KMS-11 (cell line): ENCODE measurements at regions not wholly inside any gene's neighbourhood (a gene's known extent, or its start where the extent isn't known, plus 50 kb on each side); places are given as distances from the start of the nearest gene placed in this dataset.

Source experiments
- H2AFZ ChIP-seq: fragments of 200-600 bp; sonication (generic); 2 replicates; pipeline ENCODE4 v1.6.1; 2016; ENCODE audit warnings: antibody characterized with exemption, mixed run types, low read depth
- H3K27ac ChIP-seq: fragments of 200-600 bp; sonication (generic); 2 replicates; pipeline ENCODE4 v1.6.1; 2016; ENCODE audit warnings: mild to moderate bottlenecking, mixed run types
- H3K27me3 ChIP-seq: fragments of 200-600 bp; sonication (generic); 2 replicates; pipeline ENCODE4 v1.6.1; 2017; ENCODE audit warnings: mild to moderate bottlenecking, low read depth, mixed run types, moderate library complexity; ENCODE audit not compliant: insufficient read depth
- H3K36me3 ChIP-seq: fragments of 200-600 bp; sonication (generic); 2 replicates; pipeline ENCODE4 v1.6.1; 2017; ENCODE audit warnings: mild to moderate bottlenecking, mixed run types; ENCODE audit not compliant: insufficient read depth
- H3K4me1 ChIP-seq: fragments of 200-600 bp; sonication (generic); 2 replicates; pipeline ENCODE4 v1.6.1; 2016; ENCODE audit warnings: mild to moderate bottlenecking, low read depth, mixed run types; ENCODE audit not compliant: poor library complexity, severe bottlenecking
- H3K4me2 ChIP-seq: fragments of 200-600 bp; sonication (generic); 2 replicates; pipeline ENCODE4 v1.7.0; 2016; ENCODE audit warnings: mild to moderate bottlenecking, mixed run types
- H3K4me3 ChIP-seq: fragments of 200-600 bp; sonication (generic); IDR thresholded peaks from 2 replicates; pipeline ENCODE4 v1.6.1; 2017; ENCODE audit warnings: low read depth, low read length, mixed read lengths; ENCODE audit not compliant: insufficient read depth
- H3K79me2 ChIP-seq: fragments of 200-600 bp; sonication (generic); 2 replicates; pipeline ENCODE4 v1.6.1; 2016; ENCODE audit warnings: low read depth, mixed run types; ENCODE audit not compliant: insufficient read depth
- H3K9ac ChIP-seq: fragments of 200-600 bp; sonication (generic); 2 replicates; pipeline ENCODE4 v1.6.1; 2016; ENCODE audit warnings: mild to moderate bottlenecking, mixed run types
- H4K20me1 ChIP-seq: fragments of 200-600 bp; sonication (generic); 2 replicates; pipeline ENCODE4 v1.6.1; 2016; ENCODE audit warnings: mild to moderate bottlenecking, mixed run types; ENCODE audit not compliant: insufficient read depth
- TF ChIP-seq, protein P1 (sequence below): fragments of 200-600 bp; sonication (generic); conservative IDR thresholded peaks from 2 replicates; pipeline ENCODE4 v1.6.1; 2017; ENCODE audit warnings: low read depth, mild to moderate bottlenecking, antibody characterized with exemption, low read length, moderate library complexity, mixed read lengths

DNA sequence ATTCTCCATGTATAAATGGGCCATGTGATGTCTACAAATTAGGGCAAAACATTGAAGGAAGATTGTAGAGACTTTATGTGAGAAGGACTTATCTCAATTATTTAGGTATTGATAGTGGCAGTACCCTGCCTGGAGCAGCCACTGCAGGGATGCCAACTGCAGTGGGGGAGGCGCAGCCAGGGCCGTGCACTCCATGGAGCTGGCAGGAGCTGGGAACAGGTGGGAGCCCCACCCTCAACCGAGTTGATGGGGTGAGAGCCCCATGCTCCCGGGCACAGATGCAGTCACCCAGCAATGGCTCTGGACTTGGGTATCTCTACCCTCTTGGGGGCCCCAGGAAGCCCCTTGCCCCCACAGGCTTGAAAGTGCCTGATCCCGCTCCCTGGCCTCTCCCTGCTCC is 564.3 kb downstream of the SLC4A3 start:
- Histone ChIP-seq H3K27ac (no peak overlapping the region), H3K4me1 (no peaks in the 10 kb centered on the region), H3K9ac (no peak overlapping the region), H3K36me3 (no peaks in the 10 kb centered on the region), H4K20me1 (no peaks in the 10 kb centered on the region), H3K27me3 (no peaks in the 10 kb centered on the region), H3K4me2 (no peak overlapping the region), H3K79me2 (no peaks in the 10 kb centered on the region), H2AFZ (no peak overlapping the region), H3K4me3 (no peak overlapping the region)
- TF ChIP-seq, protein P1, sequence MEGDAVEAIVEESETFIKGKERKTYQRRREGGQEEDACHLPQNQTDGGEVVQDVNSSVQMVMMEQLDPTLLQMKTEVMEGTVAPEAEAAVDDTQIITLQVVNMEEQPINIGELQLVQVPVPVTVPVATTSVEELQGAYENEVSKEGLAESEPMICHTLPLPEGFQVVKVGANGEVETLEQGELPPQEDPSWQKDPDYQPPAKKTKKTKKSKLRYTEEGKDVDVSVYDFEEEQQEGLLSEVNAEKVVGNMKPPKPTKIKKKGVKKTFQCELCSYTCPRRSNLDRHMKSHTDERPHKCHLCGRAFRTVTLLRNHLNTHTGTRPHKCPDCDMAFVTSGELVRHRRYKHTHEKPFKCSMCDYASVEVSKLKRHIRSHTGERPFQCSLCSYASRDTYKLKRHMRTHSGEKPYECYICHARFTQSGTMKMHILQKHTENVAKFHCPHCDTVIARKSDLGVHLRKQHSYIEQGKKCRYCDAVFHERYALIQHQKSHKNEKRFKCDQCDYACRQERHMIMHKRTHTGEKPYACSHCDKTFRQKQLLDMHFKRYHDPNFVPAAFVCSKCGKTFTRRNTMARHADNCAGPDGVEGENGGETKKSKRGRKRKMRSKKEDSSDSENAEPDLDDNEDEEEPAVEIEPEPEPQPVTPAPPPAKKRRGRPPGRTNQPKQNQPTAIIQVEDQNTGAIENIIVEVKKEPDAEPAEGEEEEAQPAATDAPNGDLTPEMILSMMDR = no peak

DNA sequence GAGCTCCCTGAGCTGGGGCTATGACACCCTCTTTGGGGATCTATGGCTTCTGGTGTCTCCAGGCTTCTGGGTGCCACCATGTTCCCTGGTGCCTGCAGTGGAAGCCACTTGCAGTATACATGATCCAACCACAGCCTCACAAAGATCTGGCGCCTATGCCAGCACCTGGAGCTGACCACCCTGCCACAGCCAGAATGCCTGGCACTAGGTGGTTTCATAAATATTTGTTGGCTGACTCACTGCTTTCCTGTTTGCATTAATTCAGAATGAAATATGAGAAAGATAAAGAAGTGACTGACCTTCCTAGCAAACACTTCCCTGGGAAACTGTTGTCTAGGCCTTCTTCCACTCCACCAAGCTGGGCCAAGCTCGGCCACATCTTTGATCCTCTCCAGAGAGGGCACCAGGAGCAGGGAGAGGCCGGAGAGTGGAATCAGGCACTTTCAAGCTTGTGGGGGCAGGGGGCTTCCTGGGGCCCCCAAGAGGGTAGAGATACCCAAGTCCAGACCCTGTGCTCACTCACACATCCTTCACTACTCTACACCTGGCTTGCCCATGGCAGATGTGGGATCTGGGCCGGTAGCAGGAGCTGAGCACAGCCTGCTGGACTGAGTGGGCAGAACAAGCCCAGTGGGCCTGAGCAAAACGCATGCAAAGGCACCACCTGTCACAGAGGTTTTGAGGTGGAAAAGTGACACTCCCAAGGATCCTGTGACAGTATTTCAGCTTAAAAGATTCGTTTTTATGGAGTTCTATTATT is 565.7 kb downstream of the SLC4A3 start:
- H3K79me2 ChIP-seq = no peaks in the 10 kb centered on the region

DNA sequence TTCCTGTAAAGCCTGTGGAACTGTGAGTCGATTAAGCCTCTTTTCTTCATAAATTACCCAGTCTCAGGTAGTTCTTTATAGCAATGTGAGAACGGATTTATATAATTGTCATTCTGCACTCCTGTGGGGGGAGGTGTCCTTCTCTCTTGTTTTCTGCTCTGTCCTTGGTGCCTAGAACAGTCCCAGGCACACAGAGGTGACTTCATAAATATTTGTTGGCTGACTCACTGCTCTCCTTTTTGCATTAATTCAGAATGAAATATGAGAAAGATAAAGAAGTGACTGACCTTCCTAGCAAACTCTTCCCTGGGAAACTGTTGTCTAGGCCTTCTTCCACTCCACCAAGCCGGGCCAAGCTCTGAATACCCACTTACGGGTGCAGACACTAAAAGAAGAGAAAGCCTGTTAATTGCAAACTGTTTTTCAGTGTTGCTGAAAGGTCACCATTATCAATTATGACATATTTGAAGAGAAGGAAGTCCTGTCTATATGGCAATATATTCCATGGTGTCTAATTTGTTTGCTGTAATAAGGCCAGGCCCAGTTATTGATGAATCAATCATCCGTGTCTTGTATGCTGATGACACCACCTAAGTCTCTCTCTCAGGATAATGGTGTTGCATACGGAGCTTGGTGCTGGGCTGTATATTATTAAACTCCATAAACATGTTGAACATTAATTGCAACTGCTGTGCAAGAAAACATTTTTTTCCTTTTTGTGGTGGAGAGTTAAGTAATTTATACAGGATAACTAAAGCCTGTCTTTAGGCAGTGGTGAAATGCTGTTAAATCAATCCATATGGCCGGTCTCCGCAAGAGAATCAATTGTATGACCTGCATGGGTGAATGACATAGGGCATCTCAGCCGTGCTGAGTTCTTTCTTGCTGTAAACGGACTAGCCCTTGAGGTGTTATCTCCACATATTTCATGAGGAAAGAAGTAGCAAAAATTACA is 567.5 kb downstream of the SLC4A3 start:
- H3K4me2 ChIP-seq = no peak overlapping the region
- H3K4me1 ChIP-seq = no peaks in the 10 kb centered on the region
- H3K4me3 ChIP-seq = no peak overlapping the region
- no peaks in the 10 kb centered on the region for H3K36me3 ChIP-seq
- no peak overlapping the region for H3K9ac ChIP-seq
- no peaks in the 10 kb centered on the region for H3K79me2 ChIP-seq
- H4K20me1 ChIP-seq = no peaks in the 10 kb centered on the region
- no peak overlapping the region for H2AFZ ChIP-seq
- TF ChIP-seq, protein P1 = no peak
- no peak overlapping the region for H3K27ac ChIP-seq
- no peaks in the 10 kb centered on the region for H3K27me3 ChIP-seq

More for the DNA sequence above, 565.7 kb downstream of the SLC4A3 start:
- Histone ChIP-seq H3K36me3 (no peaks in the 10 kb centered on the region), H3K4me2 (no peak overlapping the region), H3K9ac (no peak overlapping the region), H2AFZ (no peak overlapping the region), H3K4me1 (no peaks in the 10 kb centered on the region), H3K4me3 (no peak overlapping the region), H3K27me3 (no peaks in the 10 kb centered on the region), H4K20me1 (no peaks in the 10 kb centered on the region), H3K27ac (no peak overlapping the region)
- TF ChIP-seq, protein P1 = no peak

DNA sequence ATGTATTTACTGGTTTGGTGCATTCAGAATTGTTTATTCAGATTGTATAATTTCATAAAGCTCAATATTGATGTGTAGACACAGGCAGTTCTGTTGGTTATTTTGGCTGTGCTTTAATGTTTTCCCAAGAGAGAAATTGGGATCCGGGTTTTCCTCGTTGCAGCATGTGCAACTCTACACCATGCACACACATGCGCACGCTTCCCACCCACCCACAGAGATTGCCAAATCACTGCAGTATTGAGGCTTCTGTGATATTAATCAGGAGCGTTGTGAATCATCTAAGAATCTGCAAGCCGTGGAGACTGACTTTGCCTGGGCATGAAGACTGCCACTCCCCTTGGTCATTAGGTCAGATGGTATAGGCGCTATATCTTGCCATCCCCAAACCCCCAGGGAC is 571.5 kb downstream of the SLC4A3 start:
- Histone ChIP-seq H4K20me1 (no peaks in the 10 kb centered on the region), H3K27me3 (no peaks in the 10 kb centered on the region), H3K79me2 (no peaks in the 10 kb centered on the region), H3K9ac (no peak overlapping the region), H3K4me3 (no peak overlapping the region), H3K36me3 (no peaks in the 10 kb centered on the region), H3K27ac (no peak overlapping the region), H3K4me2 (no peak overlapping the region), H3K4me1 (no peaks in the 10 kb centered on the region), H2AFZ (no peak overlapping the region)
- TF ChIP-seq, protein P1 = no peak
